Activated CD8-positive, alpha-beta memory T cell treated with anti-CD3 and anti-CD28 coated beads for 48 hours (primary cell): ENCODE measurements at regions not wholly inside any gene's neighbourhood (a gene's known extent, or its start where the extent isn't known, plus 50 kb on each side); places are given as distances from the start of the nearest gene placed in this dataset.
"Not testable (repeated sequence)": the region's sequence is repeated elsewhere in the genome, so short reads cannot be mapped to it uniquely, and the experiment has no call there.

Source experiments
- DNase-seq, 3 experiments: peaks; one replicate each; pipeline ENCODE4 v3.0.0-alpha.2; 2020; ENCODE audit warnings: low read depth in 2 of 3, low spot score in 2 of 3

DNA sequence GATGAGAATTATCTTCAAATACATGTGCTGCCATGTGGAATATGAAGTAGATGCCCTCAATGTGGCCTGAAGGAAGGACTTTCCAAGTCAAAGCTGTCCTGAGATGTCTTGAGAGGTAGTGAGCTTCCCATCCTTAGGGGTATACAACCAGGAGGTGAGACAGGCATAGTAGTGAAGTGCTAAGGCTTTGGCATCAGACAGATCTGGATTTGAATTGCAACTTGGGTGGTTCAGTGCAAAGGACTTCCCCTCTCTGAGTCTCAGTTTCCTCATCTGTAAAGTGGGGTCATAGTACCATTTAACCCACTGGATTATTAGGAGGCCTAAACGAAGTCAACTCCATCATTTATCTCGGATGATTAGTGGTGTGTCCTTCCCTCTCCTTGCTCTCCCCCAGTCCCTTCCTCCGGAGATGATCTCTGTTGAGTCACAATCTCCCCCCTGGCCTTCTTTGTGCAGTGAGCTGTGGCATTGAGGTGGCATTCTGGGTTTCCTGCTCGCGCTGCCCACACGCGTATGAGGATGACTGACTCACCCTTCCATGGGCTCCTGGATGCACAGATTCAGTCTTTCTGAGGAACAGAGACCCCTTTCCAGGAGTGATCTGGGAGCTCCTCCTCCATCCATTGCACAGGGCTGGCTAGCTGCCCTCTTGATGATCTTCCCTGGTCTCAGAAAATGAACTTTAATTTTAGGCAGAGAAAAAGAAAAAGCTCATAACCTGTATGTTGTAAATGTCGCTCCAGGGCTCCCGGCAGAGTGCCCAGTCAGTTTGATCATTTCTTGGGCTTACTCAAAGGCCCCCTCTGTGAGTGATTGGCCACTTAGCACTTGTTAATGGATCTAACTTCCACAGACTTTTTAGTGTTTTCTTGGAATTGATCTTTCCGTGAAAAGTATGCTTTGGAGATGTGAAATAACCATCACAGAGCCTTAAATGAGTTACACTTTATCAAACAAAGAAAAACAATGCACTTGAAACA lies 354.6 kb downstream of the PTPRU start:
- no peak for DNase-seq

GRCh38 chr1:29589716-29590115 lies 353.4 kb downstream of the PTPRU start:
- DNase-seq: not testable (repeated sequence)

GRCh38 chr1:29586991-29587745 lies 350.8 kb downstream of the PTPRU start:
- DNase-seq: no peak

DNA sequence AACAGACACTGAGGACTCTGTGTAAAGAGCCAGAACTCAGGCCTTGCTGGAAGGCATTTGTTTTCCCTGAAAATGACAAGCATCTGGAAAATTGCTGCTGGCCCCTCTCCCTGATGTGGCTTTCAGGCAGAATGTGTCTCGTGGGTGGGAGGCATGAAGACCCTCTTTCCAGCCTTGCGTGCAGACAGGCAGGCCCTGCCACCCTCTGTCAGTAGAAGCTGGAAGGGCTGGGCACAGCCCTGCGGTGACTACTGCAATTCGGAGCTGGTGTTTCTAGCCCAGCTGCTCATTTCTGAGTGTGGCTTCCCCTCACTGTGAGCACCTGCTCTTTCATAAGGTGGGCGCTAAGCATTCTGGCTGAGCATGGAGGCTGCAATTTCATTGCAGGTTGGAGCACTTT lies 349.9 kb downstream of the PTPRU start:
- DNase-seq: no peak

- DNase-seq: no peak
Measured at GRCh38 chr1:29585656-29586055, 349.3 kb downstream of the PTPRU start.

DNA sequence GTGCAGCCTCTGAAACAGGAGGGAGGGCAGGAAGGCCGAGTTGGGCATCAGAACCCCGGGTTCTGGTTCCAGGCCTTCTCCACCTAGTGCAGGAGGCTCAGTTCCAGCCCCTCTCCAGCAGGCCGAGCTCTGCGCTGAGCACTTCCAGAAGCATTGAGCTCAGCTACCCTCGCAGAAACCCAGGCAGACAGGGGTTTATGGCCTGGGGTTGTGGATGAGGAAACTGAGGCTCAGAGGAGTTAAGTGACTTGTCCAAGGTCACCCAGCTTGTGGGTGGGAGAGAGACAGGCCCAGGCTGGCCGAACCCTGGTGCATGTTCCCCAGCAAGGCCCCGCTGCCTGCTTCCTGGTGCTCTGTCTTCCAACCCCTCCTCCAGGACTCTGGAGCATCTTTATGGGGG lies 348.9 kb downstream of the PTPRU start:
- no peak for DNase-seq

DNA sequence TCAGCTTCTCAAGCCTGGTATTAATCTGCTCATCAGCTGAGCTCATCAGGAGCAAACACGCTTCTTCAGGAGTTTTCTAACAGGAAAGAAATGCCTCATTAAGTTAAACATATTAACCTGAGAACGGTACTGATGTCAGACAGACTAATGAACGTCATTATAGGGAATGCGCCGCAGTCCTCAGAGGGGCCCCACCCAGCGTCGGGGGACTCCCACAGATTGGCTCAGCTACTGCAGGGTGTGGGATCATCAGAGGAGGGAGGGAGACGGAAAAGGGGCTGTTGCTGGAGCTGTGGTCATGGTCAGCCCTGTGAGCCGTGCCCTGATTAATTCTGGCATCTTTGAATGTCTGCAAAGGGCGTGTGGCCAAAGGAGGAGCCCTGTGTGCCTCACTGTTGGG lies 348.5 kb downstream of the PTPRU start:
- no peak for DNase-seq

- no peak for DNase-seq
Measured at GRCh38 chr1:29584362-29584761, 348.0 kb downstream of the PTPRU start.

GRCh38 chr1:29583727-29584126 lies 347.4 kb downstream of the PTPRU start:
- no peak for DNase-seq

DNA sequence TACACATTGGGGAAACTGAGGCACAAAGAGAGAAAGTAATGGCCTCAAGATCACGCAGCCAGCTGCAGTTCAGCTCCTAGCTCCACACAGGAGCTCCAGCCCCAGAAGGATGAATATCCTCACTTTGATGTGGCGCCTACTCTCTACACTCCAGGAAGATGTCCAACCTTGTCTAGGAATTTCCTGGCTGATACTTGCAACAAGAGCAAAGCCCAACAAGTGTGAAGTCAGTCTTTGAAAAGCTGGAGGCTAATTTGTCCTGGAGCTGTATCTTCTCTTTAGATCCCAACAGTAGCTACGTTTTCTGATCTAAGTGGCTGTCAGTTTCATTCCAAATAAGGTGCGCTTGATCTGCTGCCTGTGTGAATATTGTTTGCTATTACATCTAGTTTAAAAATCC lies 344.9 kb downstream of the PTPRU start:
- no peak for DNase-seq

DNA sequence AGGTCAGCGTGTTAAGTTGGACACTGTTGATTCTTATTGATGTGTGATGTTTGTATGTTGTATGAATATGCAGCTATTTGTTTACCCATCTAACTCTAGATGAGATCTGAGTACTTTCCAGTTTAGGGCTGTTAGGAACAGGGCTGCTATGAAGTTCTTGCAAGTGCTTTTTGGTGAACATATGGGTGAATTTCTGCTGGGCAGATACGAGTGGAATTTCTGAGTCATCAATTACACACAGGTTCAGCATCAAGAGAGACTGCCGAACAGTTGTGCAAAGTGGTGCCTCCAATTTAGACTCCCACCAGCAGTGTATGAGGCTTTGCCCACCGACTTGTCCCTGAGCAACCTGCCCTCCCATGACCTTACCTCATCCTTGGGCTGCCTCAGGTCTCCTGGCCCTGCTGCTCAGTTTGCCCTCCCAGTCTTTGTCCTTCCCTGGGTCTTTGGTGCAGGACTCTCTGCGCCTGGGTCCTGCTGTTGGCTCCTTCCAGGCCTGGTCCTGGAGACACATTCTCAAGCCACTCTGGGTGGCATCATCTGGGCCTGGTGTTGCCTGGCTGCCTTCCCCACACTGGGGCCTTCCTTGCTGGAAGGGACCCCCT lies 343.6 kb downstream of the PTPRU start:
- no peak for DNase-seq

- no peak for DNase-seq
Measured at GRCh38 chr1:29577512-29577911, 341.2 kb downstream of the PTPRU start.

- no peak for DNase-seq
Measured at GRCh38 chr1:29576510-29576909, 340.2 kb downstream of the PTPRU start.

- no peak for DNase-seq
Measured at GRCh38 chr1:29575826-29576225, 339.5 kb downstream of the PTPRU start.

DNA sequence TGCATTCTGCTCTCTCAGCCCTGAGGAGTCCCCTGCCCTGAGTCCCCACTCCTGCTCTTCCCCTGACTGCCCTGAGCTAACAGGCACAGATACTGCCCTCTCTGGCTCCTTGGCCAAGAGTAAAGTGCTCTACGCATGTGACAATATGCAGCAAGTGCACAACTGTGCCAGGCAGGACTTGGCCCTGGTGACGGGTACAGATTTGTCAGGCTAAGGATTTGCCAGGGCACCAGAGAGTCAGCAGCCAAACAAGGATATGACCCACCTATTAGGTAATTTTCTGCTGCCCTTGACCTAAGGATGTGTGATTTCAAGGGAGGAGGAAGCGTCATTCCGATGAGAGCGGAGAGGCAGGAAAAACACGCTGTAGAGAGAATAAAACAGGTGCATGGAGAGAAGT lies 339.0 kb downstream of the PTPRU start:
- DNase-seq: no peak

DNA sequence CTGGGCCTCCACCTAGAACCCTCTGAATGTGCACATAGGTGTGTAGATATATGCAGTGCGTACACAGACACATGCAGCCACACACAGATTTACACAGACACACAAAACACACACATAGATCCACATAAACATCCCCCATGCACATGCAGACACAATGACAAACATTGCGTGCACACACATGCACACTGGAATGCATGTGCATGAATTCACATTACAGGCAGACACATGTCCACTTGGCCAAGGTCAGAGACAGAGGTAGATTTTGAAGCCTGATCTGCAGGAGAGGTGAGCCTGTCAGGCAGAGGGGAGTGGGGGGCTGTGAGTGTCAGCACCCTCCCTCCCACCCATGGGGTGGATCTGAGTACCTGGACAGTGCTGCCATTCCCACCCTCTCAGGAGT lies 338.5 kb downstream of the PTPRU start:
- no peak for DNase-seq

- no peak for DNase-seq
Measured at GRCh38 chr1:29569971-29570634, 333.8 kb downstream of the PTPRU start.

DNA sequence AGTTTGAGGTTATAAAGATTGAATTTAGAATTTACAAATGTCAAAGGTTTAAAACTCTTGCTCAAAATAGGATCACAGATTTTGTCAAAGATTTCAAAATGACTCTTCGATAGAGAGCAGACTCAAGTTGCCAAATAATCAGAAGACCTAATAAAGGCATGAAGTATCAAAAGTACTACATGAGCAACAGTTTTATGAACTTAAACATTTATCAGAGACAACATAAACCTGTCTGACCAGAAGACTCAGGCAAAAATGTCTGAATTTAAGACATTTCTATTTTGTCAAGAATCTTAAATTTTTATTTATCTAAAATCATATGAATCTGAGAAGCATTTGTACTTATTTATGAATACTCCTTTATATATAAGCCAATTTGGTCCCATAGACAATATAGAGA lies 330.9 kb downstream of the PTPRU start:
- DNase-seq: no peak

- DNase-seq: no peak
Measured at GRCh38 chr1:29565490-29565889, 329.2 kb downstream of the PTPRU start.

DNA sequence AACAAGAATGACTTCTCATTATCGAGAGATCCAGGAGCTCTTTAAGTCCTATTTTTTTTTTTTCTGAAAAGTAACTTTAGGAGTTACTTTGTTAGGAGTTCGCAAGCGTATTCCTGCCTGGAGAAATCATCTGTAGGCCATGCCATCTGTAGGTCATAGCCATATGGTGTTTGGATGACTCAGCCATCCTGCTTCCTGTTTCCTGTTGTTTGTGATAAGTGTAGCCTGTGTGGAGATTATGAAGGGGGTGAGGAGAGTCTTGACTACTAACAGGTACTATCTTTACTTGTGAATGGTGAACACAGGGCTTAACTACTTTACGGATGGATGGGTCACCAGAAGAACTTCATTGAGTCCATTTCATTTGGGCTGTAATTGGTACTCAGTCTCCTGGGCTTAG lies 327.2 kb downstream of the PTPRU start:
- no peak for DNase-seq

GRCh38 chr1:29563092-29563491 lies 326.8 kb downstream of the PTPRU start:
- no peak for DNase-seq
